SU-DHL-6 (cell line): ENCODE measurements at regions not wholly inside any gene's neighbourhood (a gene's known extent, or its start where the extent isn't known, plus 50 kb on each side); places are given as distances from the start of the nearest gene placed in this dataset.
"Not testable (repeated sequence)": the region's sequence is repeated elsewhere in the genome, so short reads cannot be mapped to it uniquely, and the experiment has no call there.

Source experiments
- H2AFZ ChIP-seq: fragments of 200-600 bp; sonication (generic); 2 replicates; pipeline ENCODE4 v1.6.1; 2014; ENCODE audit warnings: low read depth, mild to moderate bottlenecking, moderate library complexity, mixed read lengths, antibody characterized with exemption, low read length; ENCODE audit not compliant: severe bottlenecking
- H3F3A ChIP-seq: fragments of 200-600 bp; shearing (Covaris generic); 2 replicates; pipeline ENCODE4 v1.6.0; 2016; ENCODE audit warnings: antibody characterized with exemption, mild to moderate bottlenecking; ENCODE audit not compliant: insufficient read depth
- H3K27ac ChIP-seq: fragments of 200-600 bp; sonication (generic); 2 replicates; pipeline ENCODE4 v1.5.1; 2016; ENCODE audit warnings: low read depth, mild to moderate bottlenecking, low read length, moderate library complexity, mixed read lengths
- H3K27me3 ChIP-seq: fragments of 200-600 bp; sonication (generic), shearing (Covaris generic); 2 replicates; pipeline ENCODE4 v1.6.0; 2014; ENCODE audit warnings: mild to moderate bottlenecking, low read length
- H3K36me3 ChIP-seq: fragments of 200-600 bp; sonication (generic); 2 replicates; pipeline ENCODE4 v1.6.1; 2014; ENCODE audit warnings: mild to moderate bottlenecking, low read length, mixed read lengths
- H3K4me2 ChIP-seq: fragments of 300-600, 200-600 bp; shearing (Covaris generic), sonication (generic); 2 replicates; pipeline ENCODE4 v1.6.0; 2014; ENCODE audit warnings: low read length, low read depth, mild to moderate bottlenecking; ENCODE audit not compliant: poor library complexity, severe bottlenecking
- H3K4me3 ChIP-seq: fragments of 200-600 bp; sonication (generic); 2 replicates; pipeline ENCODE4 v1.5.1; 2014; ENCODE audit warnings: antibody characterized with exemption, low read length, mild to moderate bottlenecking, mixed read lengths; ENCODE audit not compliant: insufficient read depth, poor library complexity, severe bottlenecking
- H3K79me2 ChIP-seq: fragments of 200-600 bp; sonication (generic); 2 replicates; pipeline ENCODE4 v1.6.1; 2014; ENCODE audit warnings: mild to moderate bottlenecking, low read length, moderate library complexity; ENCODE audit not compliant: insufficient read depth
- H3K9ac ChIP-seq: fragments of 200-600 bp; sonication (generic); 2 replicates; pipeline ENCODE4 v1.7.0; 2014; ENCODE audit warnings: mild to moderate bottlenecking, low read length
- H3K9me2 ChIP-seq: fragments of 200-600 bp; sonication (generic); replicated peaks from 2 replicates; pipeline ENCODE4 v1.6.1; 2014; ENCODE audit warnings: low read length; ENCODE audit not compliant: insufficient read depth
- H3K9me3 ChIP-seq: fragments of 200-600 bp; sonication (generic); 2 replicates; pipeline ENCODE4 v1.6.1; 2014; ENCODE audit warnings: low read length, mixed read lengths; ENCODE audit not compliant: insufficient read depth
- H4K20me1 ChIP-seq: fragments of 200-600 bp; sonication (generic); 2 replicates; pipeline ENCODE4 v1.6.1; 2014; ENCODE audit warnings: low read depth, mild to moderate bottlenecking, antibody characterized with exemption, low read length, moderate library complexity, mixed read lengths
- EZH2phosphoT487 ChIP-seq: fragments of 200-600 bp; sonication (generic), shearing (Covaris generic); conservative IDR thresholded peaks from 2 replicates; pipeline ENCODE4 v1.6.1; 2018; ENCODE audit warnings: mild to moderate bottlenecking, antibody characterized with exemption, low read length, moderate library complexity, mixed read lengths
- TF ChIP-seq, protein P1 (sequence below): fragments of 200-600 bp; sonication (generic); IDR thresholded peaks from one replicate; pipeline ENCODE4 v1.5.1; 2017; ENCODE audit warnings: antibody characterized with exemption, mild to moderate bottlenecking, low read length, moderate library complexity; ENCODE audit not compliant: insufficient read depth, poor library complexity, severe bottlenecking

- H3K4me2 ChIP-seq = no peak overlapping the region
- H3F3A ChIP-seq = no peaks in the 10 kb centered on the region
- H3K79me2 ChIP-seq = no peaks in the 10 kb centered on the region
- H3K9me3 ChIP-seq = no peaks in the 10 kb centered on the region
- no peaks in the 10 kb centered on the region for H4K20me1 ChIP-seq
- H3K9ac ChIP-seq = no peak overlapping the region
- no peak overlapping the region for H3K27ac ChIP-seq
- H3K27me3 ChIP-seq = no peaks in the 10 kb centered on the region
- no peak overlapping the region for H3K4me3 ChIP-seq
- TF ChIP-seq, protein P1, sequence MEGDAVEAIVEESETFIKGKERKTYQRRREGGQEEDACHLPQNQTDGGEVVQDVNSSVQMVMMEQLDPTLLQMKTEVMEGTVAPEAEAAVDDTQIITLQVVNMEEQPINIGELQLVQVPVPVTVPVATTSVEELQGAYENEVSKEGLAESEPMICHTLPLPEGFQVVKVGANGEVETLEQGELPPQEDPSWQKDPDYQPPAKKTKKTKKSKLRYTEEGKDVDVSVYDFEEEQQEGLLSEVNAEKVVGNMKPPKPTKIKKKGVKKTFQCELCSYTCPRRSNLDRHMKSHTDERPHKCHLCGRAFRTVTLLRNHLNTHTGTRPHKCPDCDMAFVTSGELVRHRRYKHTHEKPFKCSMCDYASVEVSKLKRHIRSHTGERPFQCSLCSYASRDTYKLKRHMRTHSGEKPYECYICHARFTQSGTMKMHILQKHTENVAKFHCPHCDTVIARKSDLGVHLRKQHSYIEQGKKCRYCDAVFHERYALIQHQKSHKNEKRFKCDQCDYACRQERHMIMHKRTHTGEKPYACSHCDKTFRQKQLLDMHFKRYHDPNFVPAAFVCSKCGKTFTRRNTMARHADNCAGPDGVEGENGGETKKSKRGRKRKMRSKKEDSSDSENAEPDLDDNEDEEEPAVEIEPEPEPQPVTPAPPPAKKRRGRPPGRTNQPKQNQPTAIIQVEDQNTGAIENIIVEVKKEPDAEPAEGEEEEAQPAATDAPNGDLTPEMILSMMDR = no peak
- TF ChIP-seq EZH2phosphoT487 = no peak
- H2AFZ ChIP-seq = no peak overlapping the region
- no peaks in the 10 kb centered on the region for H3K36me3 ChIP-seq
- H3K9me2 ChIP-seq = no peaks in the 10 kb centered on the region
These were observed 249.8 kb downstream of the NRIP1 start for GRCh38 chr21:14814991-14815390.

DNA sequence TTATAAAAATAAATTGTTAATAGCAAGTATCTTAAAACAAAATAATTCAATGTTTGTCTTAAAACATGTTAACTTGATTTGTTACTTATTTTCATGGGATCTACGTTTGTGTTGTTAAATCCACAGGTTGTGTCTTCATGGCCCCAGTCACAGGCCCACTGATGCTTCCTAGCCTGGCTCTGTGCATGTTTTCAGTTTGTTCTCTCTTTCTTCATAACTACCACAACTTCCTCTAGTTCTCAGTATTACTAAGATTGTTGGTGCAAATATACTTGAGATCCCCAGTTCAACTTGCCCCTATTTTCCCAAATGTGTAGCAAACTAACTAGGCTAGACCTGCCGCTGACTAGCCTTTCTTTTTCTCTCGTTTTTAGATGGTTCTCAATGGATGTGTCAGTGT, 250.5 kb downstream of the NRIP1 start:
- Histone ChIP-seq H3F3A (no peaks in the 10 kb centered on the region), H3K27ac (no peak overlapping the region), H3K4me2 (no peak overlapping the region), H3K36me3 (no peaks in the 10 kb centered on the region), H3K79me2 (no peaks in the 10 kb centered on the region), H3K9ac (no peak overlapping the region), H3K9me3 (no peaks in the 10 kb centered on the region), H3K4me3 (no peak overlapping the region), H2AFZ (no peak overlapping the region), H3K9me2 (no peaks in the 10 kb centered on the region), H3K27me3 (no peaks in the 10 kb centered on the region), H4K20me1 (no peaks in the 10 kb centered on the region)
- TF ChIP-seq, protein P1 = no peak

- not testable (repeated sequence) for H3K9me2 ChIP-seq, H3K27me3 ChIP-seq, H3K4me3 ChIP-seq, H3K4me2 ChIP-seq, H4K20me1 ChIP-seq, H3K79me2 ChIP-seq, H3K27ac ChIP-seq, H2AFZ ChIP-seq, H3K9me3 ChIP-seq, H3K36me3 ChIP-seq, H3K9ac ChIP-seq, H3F3A ChIP-seq
These were observed 258.1 kb upstream of the SAMSN1 start for GRCh38 chr21:14804170-14804569.

- peaks cover 3% of the 10 kb centered on the region; the same call in 1 of the 2 replicates for H3K36me3 ChIP-seq
- no peaks in the 10 kb centered on the region for H3F3A ChIP-seq
- H3K9me3 ChIP-seq = no peaks in the 10 kb centered on the region
- TF ChIP-seq EZH2phosphoT487 = no peak
- H3K27me3 ChIP-seq = no peaks in the 10 kb centered on the region
- no peaks in the 10 kb centered on the region for H4K20me1 ChIP-seq
- no peak overlapping the region for H3K4me3 ChIP-seq
- H3K4me2 ChIP-seq = no peak overlapping the region
- H2AFZ ChIP-seq = no peak overlapping the region
- no peaks in the 10 kb centered on the region for H3K9me2 ChIP-seq
- H3K9ac ChIP-seq = no peak overlapping the region
- H3K79me2 ChIP-seq = no peaks in the 10 kb centered on the region
- H3K27ac ChIP-seq = no peak overlapping the region
These were observed 251.4 kb upstream of the SAMSN1 start for GRCh38 chr21:14797543-14797942.
